T-helper 1 cell treated with Interleukin-12 subunit alpha and Interleukin-12 subunit beta and Interleukin-4 antibody, amounts not matched to agents 30 ng/mL and 1 ng/mL, for 36 hours (primary cell): ENCODE measurements at regions not wholly inside any gene's neighbourhood (a gene's known extent, or its start where the extent isn't known, plus 50 kb on each side); places are given as distances from the start of the nearest gene placed in this dataset.

ENCODE experiments used
- intact Hi-C: fragments of 100-400 bp; cut with micrococcal nuclease; formaldehyde crosslinking; loops from one replicate; pipeline ENCODE4 v1.15.1; 2024

- intact Hi-C loops = no loop called here
Measured at GRCh38 chr17:73974536-73974935, 228.9 kb upstream of the RPL38 start.

- intact Hi-C loops = no loop called here
Measured at GRCh38 chr17:73976147-73976546, 227.3 kb upstream of the RPL38 start.

- intact Hi-C loops = no loop called here
Measured at GRCh38 chr17:73976676-73977521, 226.6 kb upstream of the RPL38 start.

- intact Hi-C loops = no loop called here
Measured at GRCh38 chr17:73980517-73980916, 223.0 kb upstream of the RPL38 start.

- intact Hi-C loops = no loop called here
Measured at GRCh38 chr17:73982871-73983270, 220.6 kb upstream of the RPL38 start.

GRCh38 chr17:73983621-73984400, 219.7 kb upstream of the RPL38 start:
- intact Hi-C loops = no loop called here

GRCh38 chr17:73984941-73985340, 218.5 kb upstream of the RPL38 start:
- intact Hi-C loops = no loop called here

GRCh38 chr17:73985466-73986015, 217.9 kb upstream of the RPL38 start:
- intact Hi-C loops = no loop called here

GRCh38 chr17:73986641-73987177, 216.8 kb upstream of the RPL38 start:
- intact Hi-C loops = no loop called here

GRCh38 chr17:73987395-73987794, 216.1 kb upstream of the RPL38 start:
- intact Hi-C loops = no loop called here

GRCh38 chr17:73987845-73988509, 215.5 kb upstream of the RPL38 start:
- intact Hi-C loops = no loop called here

GRCh38 chr17:73989671-73990070, 213.8 kb upstream of the RPL38 start:
- intact Hi-C loops = no loop called here

GRCh38 chr17:73990290-73990689, 213.2 kb upstream of the RPL38 start:
- intact Hi-C loops = no loop called here

- intact Hi-C loops = no loop called here
Measured at GRCh38 chr17:73991260-73991659, 212.2 kb upstream of the RPL38 start.

GRCh38 chr17:73994946-73995345, 208.5 kb upstream of the RPL38 start:
- intact Hi-C loops = no loop called here

- intact Hi-C loops = no loop called here
Measured at GRCh38 chr17:73997059-73997458, 206.4 kb upstream of the RPL38 start.

- intact Hi-C loops = no loop called here
Measured at GRCh38 chr17:73998249-73998648, 205.2 kb upstream of the RPL38 start.

- intact Hi-C loops = no loop called here
Measured at GRCh38 chr17:73998653-73999645, 204.5 kb upstream of the RPL38 start.

GRCh38 chr17:74001145-74001544, 202.3 kb upstream of the RPL38 start:
- intact Hi-C loops = no loop called here

- intact Hi-C loops = no loop called here
Measured at GRCh38 chr17:74002241-74002640, 201.2 kb upstream of the RPL38 start.
